GM23338 (cell line): ENCODE measurements at regions not wholly inside any gene's neighbourhood (a gene's known extent, or its start where the extent isn't known, plus 50 kb on each side); places are given as distances from the start of the nearest gene placed in this dataset.

Experiments used
- ATAC-seq: fragments of 200-7000 bp; cut with Tn5 transposase; 3 replicates; pipeline ENCODE4 v1.9.1; 2020
- DNase-seq: peaks from one replicate; pipeline ENCODE4 v3.0.0-alpha.2; 2015; ENCODE audit warnings: low spot score
- H2AFZ ChIP-seq: fragments of 200-600 bp; sonication (generic); 2 replicates; pipeline ENCODE4 v1.8.0; 2016; ENCODE audit warnings: antibody characterized with exemption, mild to moderate bottlenecking, moderate library complexity
- H3F3A ChIP-seq: fragments of 200-600 bp; sonication (generic); replicated peaks from 2 replicates; pipeline ENCODE4 v1.8.0; 2017; ENCODE audit warnings: antibody characterized with exemption, mixed run types, low read depth
- H3K27ac ChIP-seq: fragments of 200-600 bp; sonication (generic); 2 replicates; pipeline ENCODE4 v1.6.1; 2016; ENCODE audit warnings: low read depth
- H3K27me3 ChIP-seq: fragments of 200-600 bp; sonication (generic); 2 replicates; pipeline ENCODE4 v1.8.0; 2016; ENCODE audit warnings: mild to moderate bottlenecking, mixed run types, moderate library complexity; ENCODE audit not compliant: insufficient read depth
- H3K36me3 ChIP-seq: fragments of 200-600 bp; sonication (generic); 2 replicates; pipeline ENCODE4 v1.8.0; 2016; ENCODE audit warnings: mild to moderate bottlenecking; ENCODE audit not compliant: insufficient read depth
- H3K4me1 ChIP-seq: fragments of 200-600 bp; sonication (generic); 2 replicates; pipeline ENCODE4 v1.8.0; 2016; ENCODE audit warnings: mild to moderate bottlenecking, moderate library complexity; ENCODE audit not compliant: insufficient read depth
- H3K4me2 ChIP-seq: fragments of 200-600 bp; sonication (generic); 2 replicates; pipeline ENCODE4 v1.7.1; 2017; ENCODE audit warnings: mixed run types
- H3K4me3 ChIP-seq: fragments of 200-600 bp; sonication (generic); 2 replicates; pipeline ENCODE4 v1.6.1; 2016; ENCODE audit warnings: mixed run types
- H3K79me2 ChIP-seq: fragments of 200-600 bp; sonication (generic); replicated peaks from 2 replicates; pipeline ENCODE4 v1.8.0; 2017; ENCODE audit warnings: mild to moderate bottlenecking; ENCODE audit not compliant: insufficient read depth
- H3K9me2 ChIP-seq: fragments of 200-600 bp; sonication (generic); 2 replicates; pipeline ENCODE4 v1.8.0; 2017; ENCODE audit not compliant: insufficient read depth
- H4K20me1 ChIP-seq: fragments of 200-600 bp; sonication (generic); replicated peaks from 2 replicates; pipeline ENCODE4 v1.8.0; 2017; ENCODE audit warnings: mild to moderate bottlenecking; ENCODE audit not compliant: insufficient read depth
- H3K27ac Mint-ChIP-seq: 2 replicates; pipeline ENCODE4 v1.8.0; 2020; ENCODE audit warnings: inconsistent platforms, mild to moderate bottlenecking, moderate library complexity, mixed read lengths
- H3K27me3 Mint-ChIP-seq: 3 replicates; pipeline ENCODE4 v1.8.0; 2022; ENCODE audit warnings: low read depth, mild to moderate bottlenecking, moderate library complexity, mixed read lengths, inconsistent platforms; ENCODE audit not compliant: insufficient read depth, poor library complexity
- H3K36me3 Mint-ChIP-seq: 3 replicates; pipeline ENCODE4 v1.8.0; 2021; ENCODE audit warnings: low read depth, mild to moderate bottlenecking, inconsistent platforms, moderate library complexity, mixed read lengths
- H3K4me1 Mint-ChIP-seq: 3 replicates; pipeline ENCODE4 v1.8.0; 2020; ENCODE audit warnings: mild to moderate bottlenecking, inconsistent platforms, mixed read lengths
- H3K4me3 Mint-ChIP-seq: 3 replicates; pipeline ENCODE4 v1.8.0; 2021; ENCODE audit warnings: moderate library complexity, mild to moderate bottlenecking, inconsistent platforms, mixed read lengths
- H3K9me3 Mint-ChIP-seq: 3 replicates; pipeline ENCODE4 v1.8.0; 2020; ENCODE audit warnings: moderate library complexity, mild to moderate bottlenecking, inconsistent platforms, mixed read lengths
- CREB1 ChIP-seq: fragments of 250-450 bp; sonication (Bioruptor Pico); IDR thresholded peaks from 2 replicates; pipeline ENCODE4 v1.5.0; 2020; ENCODE audit warnings: low read depth, mild to moderate bottlenecking, moderate library complexity
- CTCF ChIP-seq, 2 experiments: fragments of 200-600 bp in 1 of 2; sonication (generic) in 1 of 2; conservative IDR thresholded peaks; 2 replicates each; pipeline versions ENCODE4 v1.5.1 to v1.6.1; 2016 to 2017; ENCODE audit warnings: antibody characterized with exemption in 2 of 2, low read depth in 2 of 2, mild to moderate bottlenecking in 2 of 2, moderate library complexity in 1 of 2
- ETS1 ChIP-seq: IDR thresholded peaks from 2 replicates; pipeline ENCODE4 v1.6.1; 2016; ENCODE audit warnings: antibody characterized with exemption
- EZH2 ChIP-seq: fragments of 200-600 bp; sonication (generic); IDR thresholded peaks from one replicate; pipeline ENCODE4 v1.8.0; 2017; ENCODE audit warnings: antibody characterized with exemption, mild to moderate bottlenecking, low read depth; ENCODE audit not compliant: unreplicated experiment
- EZH2phosphoT487 ChIP-seq: fragments of 200-600 bp; sonication (generic); IDR thresholded peaks from one replicate; pipeline ENCODE4 v1.8.1; 2018; ENCODE audit warnings: antibody characterized with exemption; ENCODE audit not compliant: unreplicated experiment
- JUNB ChIP-seq: IDR thresholded peaks from one replicate; pipeline ENCODE4 v1.6.1; 2016; ENCODE audit warnings: antibody characterized with exemption; ENCODE audit not compliant: unreplicated experiment
- NANOG ChIP-seq: IDR thresholded peaks from 2 replicates; pipeline ENCODE4 v1.6.1; 2016; ENCODE audit warnings: antibody characterized with exemption, borderline replicate concordance
- POLR2AphosphoS5 ChIP-seq: IDR thresholded peaks from 2 replicates; pipeline ENCODE4 v1.6.1; 2016; ENCODE audit warnings: antibody characterized with exemption, low read depth
- STAT1 ChIP-seq: IDR thresholded peaks from one replicate; pipeline ENCODE4 v1.6.1; 2016; ENCODE audit warnings: antibody characterized with exemption; ENCODE audit not compliant: unreplicated experiment
- ZNF114 ChIP-seq: fragments of 250-450 bp; sonication (Bioruptor Pico); IDR thresholded peaks from 2 replicates; pipeline ENCODE4 v1.5.0; 2020; ENCODE audit warnings: mild to moderate bottlenecking, moderate library complexity
- ZNF331 ChIP-seq: fragments of 250-450 bp; sonication (Bioruptor Pico); IDR thresholded peaks from 2 replicates; pipeline ENCODE4 v1.5.0; 2020; ENCODE audit warnings: low read depth, mild to moderate bottlenecking, moderate library complexity
- ZNF462 ChIP-seq: fragments of 250-450 bp; sonication (Bioruptor Pico); IDR thresholded peaks from 2 replicates; pipeline ENCODE4 v1.5.0; 2020; ENCODE audit warnings: mild to moderate bottlenecking, moderate library complexity
- TF ChIP-seq, protein P1 (sequence below): IDR thresholded peaks from one replicate; pipeline ENCODE4 v1.6.1; 2018; ENCODE audit warnings: antibody characterized with exemption; ENCODE audit not compliant: unreplicated experiment

DNA sequence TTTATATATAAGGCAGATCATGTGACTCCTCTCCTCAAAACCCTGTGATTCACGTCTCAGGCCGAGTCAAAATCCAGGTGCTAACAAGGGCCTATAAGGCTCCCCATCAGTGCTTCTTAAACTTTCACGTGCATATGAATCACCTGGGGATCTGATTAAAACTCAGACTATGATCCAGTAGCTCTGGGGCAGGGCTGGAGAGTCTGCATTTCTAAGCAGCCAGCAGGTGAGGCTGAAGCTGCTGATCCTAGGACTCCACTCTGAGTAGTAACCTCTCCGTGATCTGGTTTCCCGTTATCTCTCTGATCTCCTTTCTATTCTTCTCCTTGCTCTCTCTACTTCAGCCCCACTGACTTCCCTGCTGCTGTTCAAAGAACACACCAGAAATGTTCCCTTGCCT lies 252.4 kb upstream of the RPS6KA3 start:
- no peaks in the 10 kb centered on the region for H3F3A ChIP-seq
- ATAC-seq (no peak), DNase-seq (no peak)
- H3K27ac ChIP-seq, result no peak overlapping the region
- no peak overlapping the region for H2AFZ ChIP-seq
- Mint-ChIP-seq H3K4me1 (peaks cover 4% of the 10 kb centered on the region), H3K27me3 (peaks cover 5% of the 10 kb centered on the region), H3K4me3 (no peak overlapping the region), H3K27ac (no peak overlapping the region), H3K9me3 (no peaks in the 10 kb centered on the region), H3K36me3 (no peaks in the 10 kb centered on the region)
- no peaks in the 10 kb centered on the region for H3K9me2 ChIP-seq
- TF ChIP-seq JUNB (no peak), ZNF462 (CRISPR knock-in tag) (no peak), EZH2 (no peak), NANOG (no peak), ZNF331 (no peak), ETS1 (no peak), POLR2AphosphoS5 (no peak), CTCF (conservative IDR thresholded peaks at IDR 0.05; ENCODE audit: low read depth in 2 of 2) (no peak), CREB1 (no peak), EZH2phosphoT487 (no peak), STAT1 (no peak), ZNF114 (CRISPR knock-in tag) (no peak)
- TF ChIP-seq, protein P1, sequence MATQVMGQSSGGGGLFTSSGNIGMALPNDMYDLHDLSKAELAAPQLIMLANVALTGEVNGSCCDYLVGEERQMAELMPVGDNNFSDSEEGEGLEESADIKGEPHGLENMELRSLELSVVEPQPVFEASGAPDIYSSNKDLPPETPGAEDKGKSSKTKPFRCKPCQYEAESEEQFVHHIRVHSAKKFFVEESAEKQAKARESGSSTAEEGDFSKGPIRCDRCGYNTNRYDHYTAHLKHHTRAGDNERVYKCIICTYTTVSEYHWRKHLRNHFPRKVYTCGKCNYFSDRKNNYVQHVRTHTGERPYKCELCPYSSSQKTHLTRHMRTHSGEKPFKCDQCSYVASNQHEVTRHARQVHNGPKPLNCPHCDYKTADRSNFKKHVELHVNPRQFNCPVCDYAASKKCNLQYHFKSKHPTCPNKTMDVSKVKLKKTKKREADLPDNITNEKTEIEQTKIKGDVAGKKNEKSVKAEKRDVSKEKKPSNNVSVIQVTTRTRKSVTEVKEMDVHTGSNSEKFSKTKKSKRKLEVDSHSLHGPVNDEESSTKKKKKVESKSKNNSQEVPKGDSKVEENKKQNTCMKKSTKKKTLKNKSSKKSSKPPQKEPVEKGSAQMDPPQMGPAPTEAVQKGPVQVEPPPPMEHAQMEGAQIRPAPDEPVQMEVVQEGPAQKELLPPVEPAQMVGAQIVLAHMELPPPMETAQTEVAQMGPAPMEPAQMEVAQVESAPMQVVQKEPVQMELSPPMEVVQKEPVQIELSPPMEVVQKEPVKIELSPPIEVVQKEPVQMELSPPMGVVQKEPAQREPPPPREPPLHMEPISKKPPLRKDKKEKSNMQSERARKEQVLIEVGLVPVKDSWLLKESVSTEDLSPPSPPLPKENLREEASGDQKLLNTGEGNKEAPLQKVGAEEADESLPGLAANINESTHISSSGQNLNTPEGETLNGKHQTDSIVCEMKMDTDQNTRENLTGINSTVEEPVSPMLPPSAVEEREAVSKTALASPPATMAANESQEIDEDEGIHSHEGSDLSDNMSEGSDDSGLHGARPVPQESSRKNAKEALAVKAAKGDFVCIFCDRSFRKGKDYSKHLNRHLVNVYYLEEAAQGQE, result no peak
- no peaks in the 10 kb centered on the region for H4K20me1 ChIP-seq
- no peaks in the 10 kb centered on the region for H3K79me2 ChIP-seq
- no peaks in the 10 kb centered on the region for H3K4me1 ChIP-seq
- H3K36me3 ChIP-seq, result no peaks in the 10 kb centered on the region
- no peaks in the 10 kb centered on the region for H3K27me3 ChIP-seq
- H3K4me2 ChIP-seq, result no peak overlapping the region
- no peak overlapping the region for H3K4me3 ChIP-seq
